H1 (cell line): ENCODE measurements at regions not wholly inside any gene's neighbourhood (a gene's known extent, or its start where the extent isn't known, plus 50 kb on each side); places are given as distances from the start of the nearest gene placed in this dataset.

Experiments used
- CTCF ChIA-PET: fragments of 300-600 bp; sonication (Branson Sonifier 250); formaldehyde crosslinking; loops from one replicate; lab custom pipeline; 2021; ENCODE audit not compliant: partially characterized antibody; lab: Charles Lee
- POLR2A ChIA-PET: fragments of 300-600 bp; sonication (Branson Sonifier 250); formaldehyde crosslinking; loops from one replicate; lab custom pipeline; 2021; ENCODE audit warnings: inconsistent platforms; ENCODE audit not compliant: partially characterized antibody; lab: Charles Lee
- DNase-seq, 2 experiments: peaks; one replicate each; pipeline versions ENCODE4 v3.0.0 to v3.0.0-alpha.2; 2010 to 2022; ENCODE audit warnings: low spot score in 2 of 2, low read depth in 1 of 2, mixed read lengths in 1 of 2
- FAIRE-seq: peaks from 2 replicates; lab custom pipeline; 2011; peaks lifted over from hg19 to GRCh38; lab: Jason Lieb, UNC
- H2AFZ ChIP-seq: 2 replicates; pipeline ENCODE4 v1.8.1; 2012; ENCODE audit warnings: low read length, inconsistent platforms
- H2AK5ac ChIP-seq: 2 replicates; pipeline ENCODE4 v1.6.1; 2013; ENCODE audit warnings: low read depth, low read length
- H2BK120ac ChIP-seq: replicated peaks from 2 replicates; pipeline ENCODE3; 2013; ENCODE audit warnings: low read depth, low read length, inconsistent platforms
- H2BK12ac ChIP-seq: 2 replicates; pipeline ENCODE4 v1.6.1; 2013; ENCODE audit warnings: low read depth, low read length
- H2BK15ac ChIP-seq: 2 replicates; pipeline ENCODE4 v1.6.1; 2013; ENCODE audit warnings: low read length
- H2BK20ac ChIP-seq: 2 replicates; pipeline ENCODE4 v1.6.1; 2013; ENCODE audit warnings: low read length
- H2BK5ac ChIP-seq: 2 replicates; pipeline ENCODE4 v1.6.1; 2013; ENCODE audit warnings: low read depth, low read length
- H3K14ac ChIP-seq: 2 replicates; pipeline ENCODE4 v1.6.1; 2013; ENCODE audit warnings: inconsistent platforms; ENCODE audit not compliant: insufficient read length
- H3K18ac ChIP-seq: 2 replicates; pipeline ENCODE4 v1.6.1; 2013; ENCODE audit warnings: low read length; ENCODE audit errors: extremely low read depth
- H3K23ac ChIP-seq: 2 replicates; pipeline ENCODE4 v1.6.1; 2013; ENCODE audit warnings: inconsistent platforms; ENCODE audit not compliant: insufficient read length
- H3K23me2 ChIP-seq: 2 replicates; pipeline ENCODE4 v1.6.1; 2013; ENCODE audit warnings: low read depth, low read length
- H3K27ac ChIP-seq: 2 replicates; pipeline ENCODE4 v1.6.1; 2011; ENCODE audit warnings: low read depth, low read length, inconsistent platforms
- H3K27me3 ChIP-seq, 4 experiments: replicated peaks in 1 of 4; 1 replicate in 1 of 4; 2 replicates in 3 of 4; pipeline versions ENCODE4 v1.6.1 to v1.8.1; 2011 to 2013; ENCODE audit warnings: low read length in 3 of 4, mild to moderate bottlenecking in 3 of 4, inconsistent platforms in 2 of 4, mixed read lengths in 2 of 4, moderate library complexity in 1 of 4; ENCODE audit not compliant: control insufficient read depth in 3 of 4, insufficient read depth in 3 of 4; ENCODE audit errors: extremely low read depth in 1 of 4
- H3K36me3 ChIP-seq, 4 experiments: 2 replicates each; pipeline versions ENCODE4 v1.6.1 to v1.8.1; 2011 to 2013; ENCODE audit warnings: mild to moderate bottlenecking in 4 of 4, low read length in 3 of 4, moderate library complexity in 2 of 4, control low read depth in 1 of 4, inconsistent platforms in 1 of 4; ENCODE audit not compliant: insufficient read depth in 4 of 4, control insufficient read depth in 2 of 4
- H3K4ac ChIP-seq: replicated peaks from 2 replicates; pipeline ENCODE3; 2013; ENCODE audit warnings: low read length, low read depth, mixed read lengths, inconsistent platforms; ENCODE audit not compliant: insufficient read length
- H3K4me1 ChIP-seq, 4 experiments: replicated peaks in 1 of 4; 1 replicate in 1 of 4; 2 replicates in 3 of 4; pipeline versions ENCODE4 v1.6.1 to v1.8.1; 2011 to 2013; ENCODE audit warnings: low read length in 3 of 4, inconsistent platforms in 2 of 4, mixed read lengths in 1 of 4; ENCODE audit not compliant: insufficient read depth in 4 of 4, control insufficient read depth in 3 of 4
- H3K4me2 ChIP-seq, 2 experiments: 2 replicates each; pipeline versions ENCODE4 v1.6.1 to v1.8.1; 2011 to 2013; ENCODE audit warnings: low read depth in 2 of 2, low read length in 2 of 2, control low read depth in 1 of 2, inconsistent platforms in 1 of 2, mild to moderate bottlenecking in 1 of 2; ENCODE audit not compliant: insufficient read depth in 1 of 2
- H3K4me3 ChIP-seq, 4 experiments: fragments of 200-600, 300-600 bp in 1 of 4; sonication (generic), shearing (Covaris generic), sonication (Bioruptor Twin) in 1 of 4; 2 replicates each; pipeline versions ENCODE4 v1.5.1 to v1.8.1; 2011 to 2016; ENCODE audit warnings: low read length in 4 of 4, low read depth in 3 of 4, control low read depth in 2 of 4, inconsistent platforms in 2 of 4, mild to moderate bottlenecking in 2 of 4, mixed read lengths in 1 of 4, moderate library complexity in 1 of 4; ENCODE audit not compliant: insufficient read depth in 2 of 4; ENCODE audit errors: extremely low read depth in 1 of 4
- H3K56ac ChIP-seq: replicated peaks from 2 replicates; pipeline ENCODE3; 2013; ENCODE audit warnings: low read depth, mild to moderate bottlenecking, mixed read lengths, low read length, inconsistent platforms; ENCODE audit not compliant: insufficient read length
- H3K79me1 ChIP-seq: 2 replicates; pipeline ENCODE4 v1.6.1; 2013; ENCODE audit warnings: low read depth, low read length, control low read depth
- H3K79me2 ChIP-seq, 2 experiments: 2 replicates each; pipeline versions ENCODE4 v1.6.1 to v1.8.1; 2012 to 2013; ENCODE audit warnings: low read length in 2 of 2, mild to moderate bottlenecking in 2 of 2, inconsistent platforms in 1 of 2; ENCODE audit not compliant: insufficient read depth in 2 of 2, control insufficient read depth in 1 of 2
- H3K9ac ChIP-seq, 4 experiments: replicated peaks in 1 of 4; 1 replicate in 1 of 4; 2 replicates in 3 of 4; pipeline versions ENCODE4 v1.6.1 to v1.8.1; 2011 to 2013; ENCODE audit warnings: low read depth in 3 of 4, low read length in 3 of 4, control low read depth in 2 of 4, mild to moderate bottlenecking in 2 of 4, moderate library complexity in 2 of 4, inconsistent platforms in 1 of 4; ENCODE audit errors: extremely low read depth in 1 of 4
- H3K9me3 ChIP-seq, 2 experiments: 2 replicates each; pipeline versions ENCODE4 v1.6.1 to v1.8.1; 2012 to 2013; ENCODE audit warnings: mild to moderate bottlenecking in 2 of 2, moderate library complexity in 2 of 2, control low read depth in 1 of 2, inconsistent platforms in 1 of 2, low read depth in 1 of 2, low read length in 1 of 2, mixed read lengths in 1 of 2; ENCODE audit not compliant: insufficient read depth in 2 of 2
- H4K20me1 ChIP-seq, 2 experiments: replicated peaks in 1 of 2; 2 replicates each; pipeline versions ENCODE3 to v1.8.1; 2011 to 2013; ENCODE audit warnings: inconsistent platforms in 2 of 2, low read length in 2 of 2, mild to moderate bottlenecking in 1 of 2; ENCODE audit not compliant: insufficient read depth in 2 of 2, control insufficient read depth in 1 of 2
- H4K5ac ChIP-seq: 2 replicates; pipeline ENCODE4 v1.6.1; 2013; ENCODE audit warnings: low read length, low read depth, mixed read lengths, inconsistent platforms; ENCODE audit not compliant: insufficient read length
- H4K8ac ChIP-seq: 2 replicates; pipeline ENCODE4 v1.8.0; 2013; ENCODE audit warnings: mild to moderate bottlenecking, moderate library complexity, low read length, inconsistent platforms; ENCODE audit not compliant: insufficient read depth; ENCODE audit errors: extremely low read depth
- H4K91ac ChIP-seq: replicated peaks from 2 replicates; pipeline ENCODE3; 2013; ENCODE audit warnings: low read length, mixed read lengths, inconsistent platforms; ENCODE audit not compliant: insufficient read length
- BACH1 ChIP-seq: IDR thresholded peaks from 2 replicates; pipeline ENCODE4 v1.6.1; 2012; ENCODE audit warnings: low read length, improper control_type of control experiment
- CHD1 ChIP-seq: IDR thresholded peaks from 2 replicates; pipeline ENCODE4 v1.6.1; 2012; ENCODE audit warnings: low read depth, low read length, improper control_type of control experiment
- EZH2 ChIP-seq: fragments of 200-600 bp; sonication (generic); IDR thresholded peaks from 2 replicates; pipeline ENCODE4 v1.7.1; 2012; ENCODE audit warnings: low read depth, mild to moderate bottlenecking, moderate library complexity, low read length, inconsistent platforms; ENCODE audit not compliant: severe bottlenecking
- RFX5 ChIP-seq: IDR thresholded peaks from 2 replicates; pipeline ENCODE4 v1.6.1; 2011; ENCODE audit warnings: low read depth, low read length, improper control_type of control experiment, borderline replicate concordance
- RXRA ChIP-seq: IDR thresholded peaks from 2 replicates; pipeline ENCODE4 v1.6.1; 2011; ENCODE audit warnings: low read depth, mild to moderate bottlenecking, low read length, moderate library complexity; ENCODE audit not compliant: insufficient read depth
- TAF1 ChIP-seq: IDR thresholded peaks from 2 replicates; pipeline ENCODE4 v1.6.1; 2011; ENCODE audit warnings: mild to moderate bottlenecking, low read depth, low read length
- ZNF274 ChIP-seq: IDR thresholded peaks from 2 replicates; pipeline ENCODE4 v1.7.0; 2012; ENCODE audit warnings: low read length, borderline replicate concordance; ENCODE audit errors: extremely low read depth
- WGBS, 2 experiments: shearing (Covaris generic) in 1 of 2; methylation state at CpG; one replicate each; pipeline versions ENCODE4 v1.1.6 to v1.1.7; 2013 to 2015; ENCODE audit warnings: low lambda C conversion rate in 2 of 2, mixed read lengths in 2 of 2, inconsistent platforms in 1 of 2, low coverage in 1 of 2, missing lambda C conversion rate in 1 of 2; ENCODE audit not compliant: insufficient replicate concordance in 2 of 2, insufficient coverage in 1 of 2, insufficient read length in 1 of 2; ENCODE audit errors: extremely low coverage in 1 of 2, missing lambda C conversion rate in 1 of 2; 5-methylcytosine and 5-hydroxymethylcytosine counted together

- H3K18ac ChIP-seq, result no peak overlapping the region
- H2BK12ac ChIP-seq, result no peak overlapping the region
- no peaks in the 10 kb centered on the region for H3K36me3 ChIP-seq
- no peaks in the 10 kb centered on the region for H3K9me3 ChIP-seq
- H2BK5ac ChIP-seq, result no peak overlapping the region
- DNase-seq (no peak), FAIRE-seq (no peak)
- no peak overlapping the region for H3K9ac ChIP-seq
- H3K79me1 ChIP-seq, result no peaks in the 10 kb centered on the region
- H2AFZ ChIP-seq, result no peak overlapping the region
- H4K8ac ChIP-seq, result no peak overlapping the region
- ChIA-PET POLR2A (no interaction called here), CTCF (interaction anchor here (0.6 to 2.9 kb wide), 2 partner anchors 11 to 77 kb away, joined by 5 to 10 read pairs; no protein-coding TSS in a partner anchor)
- no peak overlapping the region for H3K14ac ChIP-seq
- H3K79me2 ChIP-seq, result no peaks in the 10 kb centered on the region
- H2AK5ac ChIP-seq, result no peak overlapping the region
- no peak overlapping the region for H2BK120ac ChIP-seq
- H3K4me2 ChIP-seq, result no peak overlapping the region
- no peak overlapping the region for H2BK15ac ChIP-seq
- WGBS, 2 experiments, result 91% methylated on average over 2 of the region's 2 CpGs; no CpG with 5 or more reads in 1 of the 2 experiments
- H4K5ac ChIP-seq, result no peak overlapping the region
- no peak overlapping the region for H3K4me3 ChIP-seq
- no peaks in the 10 kb centered on the region for H4K20me1 ChIP-seq
- H3K4me1 ChIP-seq, result 0 out of 7 replicates have a peak, but pooled peaks cover 0 to 3% (median 0%) of the 10 kb centered on the region in 4 experiments
- H3K56ac ChIP-seq, result no peak overlapping the region
- no peaks in the 10 kb centered on the region for H3K27me3 ChIP-seq
- no peak overlapping the region for H3K4ac ChIP-seq
- no peak overlapping the region for H4K91ac ChIP-seq
- no peaks in the 10 kb centered on the region for H3K23me2 ChIP-seq
- H2BK20ac ChIP-seq, result no peak overlapping the region
- no peak overlapping the region for H3K23ac ChIP-seq
- H3K27ac ChIP-seq, result no peak overlapping the region
- no peak for TF ChIP-seq RFX5
- TF ChIP-seq EZH2, result no peak
- TF ChIP-seq TAF1, result no peak
- no peak for TF ChIP-seq ZNF274
- no peak for TF ChIP-seq BACH1
- TF ChIP-seq CHD1, result no peak
- TF ChIP-seq RXRA, result no peak
Observed at GRCh38 chr4:181661923-181662322, 581.3 kb upstream of the TENM3 start.
